Fibroblast of villous mesenchyme (primary cell): ENCODE measurements at regions not wholly inside any gene's neighbourhood (a gene's known extent, or its start where the extent isn't known, plus 50 kb on each side); places are given as distances from the start of the nearest gene placed in this dataset.

Source experiments
- DNase-seq: peaks from one replicate; pipeline ENCODE4 v3.0.0-alpha.2; 2010; ENCODE audit warnings: low read depth
- H3K4me3 ChIP-seq: 2 replicates; pipeline ENCODE4 v1.5.1; 2011; ENCODE audit warnings: low read depth, mild to moderate bottlenecking, low read length
- TF ChIP-seq, protein P1 (sequence below): IDR thresholded peaks from 2 replicates; pipeline ENCODE4 v1.5.1; 2012; ENCODE audit warnings: low read depth, mild to moderate bottlenecking, low read length; ENCODE audit not compliant: insufficient read depth

DNA sequence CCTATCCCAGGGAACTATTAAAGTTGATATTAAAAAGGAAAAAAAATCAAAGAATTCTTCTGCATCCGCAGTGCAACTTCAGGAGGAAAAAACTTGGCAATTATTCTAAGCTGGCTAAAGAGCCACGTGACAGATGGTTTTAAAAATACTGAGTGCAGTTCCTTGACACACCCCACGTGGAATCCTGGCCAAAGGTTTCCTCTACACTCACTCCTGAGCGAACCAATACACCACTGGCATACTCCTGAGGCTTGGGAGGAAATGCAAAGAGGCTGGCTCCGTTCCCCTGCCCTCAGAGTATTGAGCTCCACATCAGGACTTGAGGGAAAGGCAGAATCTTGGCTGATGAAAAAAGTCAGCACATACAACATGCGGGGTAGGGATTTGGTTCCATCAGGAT is 133.8 kb upstream of the ATP6AP2 start:
- no peak for DNase-seq
- H3K4me3 ChIP-seq, result no peak overlapping the region
- TF ChIP-seq, protein P1, sequence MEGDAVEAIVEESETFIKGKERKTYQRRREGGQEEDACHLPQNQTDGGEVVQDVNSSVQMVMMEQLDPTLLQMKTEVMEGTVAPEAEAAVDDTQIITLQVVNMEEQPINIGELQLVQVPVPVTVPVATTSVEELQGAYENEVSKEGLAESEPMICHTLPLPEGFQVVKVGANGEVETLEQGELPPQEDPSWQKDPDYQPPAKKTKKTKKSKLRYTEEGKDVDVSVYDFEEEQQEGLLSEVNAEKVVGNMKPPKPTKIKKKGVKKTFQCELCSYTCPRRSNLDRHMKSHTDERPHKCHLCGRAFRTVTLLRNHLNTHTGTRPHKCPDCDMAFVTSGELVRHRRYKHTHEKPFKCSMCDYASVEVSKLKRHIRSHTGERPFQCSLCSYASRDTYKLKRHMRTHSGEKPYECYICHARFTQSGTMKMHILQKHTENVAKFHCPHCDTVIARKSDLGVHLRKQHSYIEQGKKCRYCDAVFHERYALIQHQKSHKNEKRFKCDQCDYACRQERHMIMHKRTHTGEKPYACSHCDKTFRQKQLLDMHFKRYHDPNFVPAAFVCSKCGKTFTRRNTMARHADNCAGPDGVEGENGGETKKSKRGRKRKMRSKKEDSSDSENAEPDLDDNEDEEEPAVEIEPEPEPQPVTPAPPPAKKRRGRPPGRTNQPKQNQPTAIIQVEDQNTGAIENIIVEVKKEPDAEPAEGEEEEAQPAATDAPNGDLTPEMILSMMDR, result no peak

DNA sequence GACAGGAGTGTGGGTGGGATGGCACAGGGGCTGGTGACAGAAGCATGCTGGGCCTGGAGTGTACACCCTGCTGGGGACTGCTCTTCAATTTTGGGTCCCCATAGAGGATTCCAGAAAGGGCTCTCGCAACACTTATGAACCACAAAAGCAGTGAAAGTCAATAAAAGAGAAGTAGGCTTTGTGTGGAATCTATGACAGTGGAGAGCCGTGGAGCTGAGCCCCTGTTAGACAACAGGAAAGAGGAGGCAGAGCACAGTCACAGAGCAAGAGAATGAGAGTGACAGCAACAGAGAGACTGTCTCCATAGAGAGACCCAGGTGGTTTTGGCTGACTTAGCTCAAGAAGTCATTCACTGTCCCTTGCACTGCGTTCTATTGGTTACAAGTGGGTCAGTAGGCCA is 135.1 kb upstream of the ATP6AP2 start:
- TF ChIP-seq, protein P1, result no peak
- no peak for DNase-seq
- no peak overlapping the region for H3K4me3 ChIP-seq

DNA sequence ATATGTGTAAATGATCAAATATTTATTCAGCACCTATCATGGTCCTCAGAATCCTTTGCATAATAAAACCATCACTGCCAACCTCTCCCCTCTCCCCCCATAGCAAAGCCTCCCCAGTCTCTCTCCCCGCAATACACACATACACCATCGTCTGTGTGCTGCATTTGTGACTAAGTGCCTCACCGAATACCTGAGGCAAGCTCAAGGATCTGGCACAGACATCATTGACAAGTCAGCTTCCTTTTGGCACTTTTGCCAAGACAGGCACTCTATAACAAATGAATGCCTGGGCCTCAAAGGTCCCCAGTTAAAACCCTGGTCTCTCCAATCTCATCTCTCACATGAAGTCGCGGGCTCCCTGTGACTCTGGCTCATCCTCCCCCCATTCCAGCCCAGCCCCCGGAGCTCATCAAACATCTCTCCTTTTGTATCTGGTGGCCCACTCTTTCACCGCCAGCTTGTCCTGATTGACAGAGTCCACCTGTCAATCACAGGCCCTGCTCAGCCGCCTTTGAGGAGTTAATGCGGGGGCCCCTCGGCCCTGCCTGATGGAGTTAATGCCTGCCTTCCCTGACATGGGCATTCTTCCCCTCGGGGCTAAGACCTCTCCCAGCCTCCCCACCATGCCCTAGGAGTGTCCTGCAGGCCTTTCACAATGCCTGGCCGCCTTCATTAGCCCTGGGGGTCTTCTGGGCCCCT is 135.8 kb upstream of the ATP6AP2 start:
- TF ChIP-seq, protein P1, result no peak

DNA sequence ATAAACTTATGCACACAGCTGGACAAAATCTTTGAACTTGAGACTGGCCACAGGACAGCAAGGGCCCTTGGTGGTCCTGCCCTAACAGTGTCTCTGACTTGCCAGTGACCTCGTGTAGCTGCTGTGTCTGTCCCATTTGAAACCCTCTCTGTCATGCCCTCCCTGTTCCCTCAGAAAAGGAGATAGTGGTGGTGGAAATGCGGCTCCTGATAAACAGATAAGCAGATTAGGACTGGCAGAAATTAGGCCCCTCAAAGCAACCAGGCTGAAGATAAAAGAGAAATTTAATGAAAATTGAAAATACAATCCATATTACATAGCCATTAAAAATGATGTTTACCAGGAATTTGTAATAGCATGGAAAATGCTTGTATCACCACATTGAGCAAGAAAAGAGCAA is 136.6 kb upstream of the ATP6AP2 start:
- TF ChIP-seq, protein P1, result no peak
- no peak overlapping the region for H3K4me3 ChIP-seq
- no peak for DNase-seq

More for the DNA sequence above, 135.8 kb upstream of the ATP6AP2 start:
- H3K4me3 ChIP-seq, result no peak overlapping the region
- no peak for DNase-seq

DNA sequence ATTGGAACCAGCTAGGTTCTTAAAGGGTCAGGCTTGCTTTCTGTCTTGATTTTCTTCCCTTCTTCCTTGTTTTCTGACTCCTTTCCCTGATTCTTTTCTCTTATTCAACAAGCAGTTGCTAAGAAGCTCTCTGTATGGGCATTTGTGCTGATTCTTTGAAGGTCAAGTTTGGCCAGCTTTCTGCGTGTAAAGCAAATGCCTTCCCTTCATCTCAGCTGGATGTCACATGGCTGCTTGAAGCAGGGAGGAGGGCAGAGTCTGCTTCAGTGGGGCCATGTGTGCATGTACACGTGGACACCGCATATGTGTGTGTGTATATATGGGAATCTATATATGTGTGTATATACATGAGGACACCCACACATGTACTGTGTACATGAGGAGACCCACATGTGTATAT is 139.9 kb upstream of the ATP6AP2 start:
- TF ChIP-seq, protein P1, result no peak
- no peak for DNase-seq
- no peak overlapping the region for H3K4me3 ChIP-seq

DNA sequence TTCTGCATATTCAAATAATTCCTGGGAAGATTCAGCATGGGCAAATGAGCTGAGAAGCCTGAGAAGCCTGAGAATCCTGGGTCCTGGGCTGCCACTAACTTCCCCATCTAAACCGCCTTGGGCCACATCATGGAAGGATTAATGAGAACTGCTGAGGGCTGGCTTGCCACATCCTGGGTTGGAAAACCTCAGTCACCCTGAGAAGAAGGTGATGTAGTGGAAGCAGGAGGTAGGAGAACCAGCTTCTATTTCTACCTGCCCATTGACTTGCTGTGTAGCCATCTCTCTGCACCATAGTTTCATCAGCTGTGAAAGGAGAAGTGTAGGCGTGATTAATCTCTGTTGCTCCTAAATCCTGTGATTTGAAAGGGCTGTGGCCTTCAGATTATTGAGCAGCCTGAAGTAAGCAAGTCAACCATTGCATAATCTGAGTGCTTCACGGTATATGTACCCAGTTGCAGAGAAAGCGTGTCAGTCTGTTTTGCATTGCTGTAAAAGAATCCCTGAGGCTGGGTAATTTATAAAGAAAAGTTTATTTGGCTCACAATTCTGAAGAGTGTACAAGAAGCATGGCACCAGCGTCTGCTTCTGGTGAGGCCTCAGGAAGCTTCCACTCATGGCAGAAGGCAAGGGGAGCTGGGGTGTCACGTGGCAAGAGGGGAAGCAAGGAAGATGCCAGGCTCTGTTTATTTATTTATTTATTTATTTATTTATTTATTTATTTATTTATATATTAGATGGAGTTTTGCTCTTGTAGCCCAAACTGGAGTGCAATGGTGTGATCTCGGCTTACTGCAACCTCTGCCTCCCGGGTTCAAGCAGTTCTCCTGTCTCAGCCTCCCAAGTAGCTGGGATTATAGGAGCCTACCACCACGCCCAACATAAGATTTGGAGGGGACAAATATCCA is 140.9 kb upstream of the ATP6AP2 start:
- DNase-seq, result no peak
- TF ChIP-seq, protein P1, result no peak
- no peak overlapping the region for H3K4me3 ChIP-seq
